GM23338 (cell line): ENCODE measurements at regions not wholly inside any gene's neighbourhood (a gene's known extent, or its start where the extent isn't known, plus 50 kb on each side); places are given as distances from the start of the nearest gene placed in this dataset.

Experiments used
- ATAC-seq: fragments of 200-7000 bp; cut with Tn5 transposase; 3 replicates; pipeline ENCODE4 v1.9.1; 2020
- DNase-seq: peaks from one replicate; pipeline ENCODE4 v3.0.0-alpha.2; 2015; ENCODE audit warnings: low spot score
- H2AFZ ChIP-seq: fragments of 200-600 bp; sonication (generic); 2 replicates; pipeline ENCODE4 v1.8.0; 2016; ENCODE audit warnings: antibody characterized with exemption, mild to moderate bottlenecking, moderate library complexity
- H3F3A ChIP-seq: fragments of 200-600 bp; sonication (generic); replicated peaks from 2 replicates; pipeline ENCODE4 v1.8.0; 2017; ENCODE audit warnings: antibody characterized with exemption, mixed run types, low read depth
- H3K27ac ChIP-seq: fragments of 200-600 bp; sonication (generic); 2 replicates; pipeline ENCODE4 v1.6.1; 2016; ENCODE audit warnings: low read depth
- H3K27me3 ChIP-seq: fragments of 200-600 bp; sonication (generic); 2 replicates; pipeline ENCODE4 v1.8.0; 2016; ENCODE audit warnings: mild to moderate bottlenecking, mixed run types, moderate library complexity; ENCODE audit not compliant: insufficient read depth
- H3K36me3 ChIP-seq: fragments of 200-600 bp; sonication (generic); 2 replicates; pipeline ENCODE4 v1.8.0; 2016; ENCODE audit warnings: mild to moderate bottlenecking; ENCODE audit not compliant: insufficient read depth
- H3K4me1 ChIP-seq: fragments of 200-600 bp; sonication (generic); 2 replicates; pipeline ENCODE4 v1.8.0; 2016; ENCODE audit warnings: mild to moderate bottlenecking, moderate library complexity; ENCODE audit not compliant: insufficient read depth
- H3K4me2 ChIP-seq: fragments of 200-600 bp; sonication (generic); 2 replicates; pipeline ENCODE4 v1.7.1; 2017; ENCODE audit warnings: mixed run types
- H3K4me3 ChIP-seq: fragments of 200-600 bp; sonication (generic); 2 replicates; pipeline ENCODE4 v1.6.1; 2016; ENCODE audit warnings: mixed run types
- H3K79me2 ChIP-seq: fragments of 200-600 bp; sonication (generic); replicated peaks from 2 replicates; pipeline ENCODE4 v1.8.0; 2017; ENCODE audit warnings: mild to moderate bottlenecking; ENCODE audit not compliant: insufficient read depth
- H3K9me2 ChIP-seq: fragments of 200-600 bp; sonication (generic); 2 replicates; pipeline ENCODE4 v1.8.0; 2017; ENCODE audit not compliant: insufficient read depth
- H4K20me1 ChIP-seq: fragments of 200-600 bp; sonication (generic); replicated peaks from 2 replicates; pipeline ENCODE4 v1.8.0; 2017; ENCODE audit warnings: mild to moderate bottlenecking; ENCODE audit not compliant: insufficient read depth
- H3K27ac Mint-ChIP-seq: 2 replicates; pipeline ENCODE4 v1.8.0; 2020; ENCODE audit warnings: inconsistent platforms, mild to moderate bottlenecking, moderate library complexity, mixed read lengths
- H3K27me3 Mint-ChIP-seq: 3 replicates; pipeline ENCODE4 v1.8.0; 2022; ENCODE audit warnings: low read depth, mild to moderate bottlenecking, moderate library complexity, mixed read lengths, inconsistent platforms; ENCODE audit not compliant: insufficient read depth, poor library complexity
- H3K36me3 Mint-ChIP-seq: 3 replicates; pipeline ENCODE4 v1.8.0; 2021; ENCODE audit warnings: low read depth, mild to moderate bottlenecking, inconsistent platforms, moderate library complexity, mixed read lengths
- H3K4me1 Mint-ChIP-seq: 3 replicates; pipeline ENCODE4 v1.8.0; 2020; ENCODE audit warnings: mild to moderate bottlenecking, inconsistent platforms, mixed read lengths
- H3K4me3 Mint-ChIP-seq: 3 replicates; pipeline ENCODE4 v1.8.0; 2021; ENCODE audit warnings: moderate library complexity, mild to moderate bottlenecking, inconsistent platforms, mixed read lengths
- H3K9me3 Mint-ChIP-seq: 3 replicates; pipeline ENCODE4 v1.8.0; 2020; ENCODE audit warnings: moderate library complexity, mild to moderate bottlenecking, inconsistent platforms, mixed read lengths
- CREB1 ChIP-seq: fragments of 250-450 bp; sonication (Bioruptor Pico); IDR thresholded peaks from 2 replicates; pipeline ENCODE4 v1.5.0; 2020; ENCODE audit warnings: low read depth, mild to moderate bottlenecking, moderate library complexity
- EZH2 ChIP-seq: fragments of 200-600 bp; sonication (generic); IDR thresholded peaks from one replicate; pipeline ENCODE4 v1.8.0; 2017; ENCODE audit warnings: antibody characterized with exemption, mild to moderate bottlenecking, low read depth; ENCODE audit not compliant: unreplicated experiment
- EZH2phosphoT487 ChIP-seq: fragments of 200-600 bp; sonication (generic); IDR thresholded peaks from one replicate; pipeline ENCODE4 v1.8.1; 2018; ENCODE audit warnings: antibody characterized with exemption; ENCODE audit not compliant: unreplicated experiment
- JUNB ChIP-seq: IDR thresholded peaks from one replicate; pipeline ENCODE4 v1.6.1; 2016; ENCODE audit warnings: antibody characterized with exemption; ENCODE audit not compliant: unreplicated experiment
- NANOG ChIP-seq: IDR thresholded peaks from 2 replicates; pipeline ENCODE4 v1.6.1; 2016; ENCODE audit warnings: antibody characterized with exemption, borderline replicate concordance
- POLR2AphosphoS5 ChIP-seq: IDR thresholded peaks from 2 replicates; pipeline ENCODE4 v1.6.1; 2016; ENCODE audit warnings: antibody characterized with exemption, low read depth
- ZNF331 ChIP-seq: fragments of 250-450 bp; sonication (Bioruptor Pico); IDR thresholded peaks from 2 replicates; pipeline ENCODE4 v1.5.0; 2020; ENCODE audit warnings: low read depth, mild to moderate bottlenecking, moderate library complexity
- TF ChIP-seq, protein P1 (sequence below): fragments of 250-450 bp; sonication (Bioruptor Pico); IDR thresholded peaks from 2 replicates; pipeline ENCODE4 v1.5.0; 2020; ENCODE audit warnings: mild to moderate bottlenecking, moderate library complexity

- Histone ChIP-seq H3K79me2 (no peaks in the 10 kb centered on the region), H2AFZ (no peak overlapping the region), H4K20me1 (no peaks in the 10 kb centered on the region), H3K4me1 (peaks cover 8% of the 10 kb centered on the region; the same call in 1 of the 2 replicates), H3F3A (no peaks in the 10 kb centered on the region), H3K9me2 (no peaks in the 10 kb centered on the region), H3K4me3 (no peak overlapping the region), H3K27me3 (peaks cover 3% of the 10 kb centered on the region; the same call in 1 of the 2 replicates), H3K27ac (no peak overlapping the region), H3K36me3 (no peaks in the 10 kb centered on the region), H3K4me2 (no peak overlapping the region)
- H3K27me3 Mint-ChIP-seq: no peaks in the 10 kb centered on the region
- no peak overlapping the region for H3K27ac Mint-ChIP-seq
- no peak overlapping the region for H3K4me3 Mint-ChIP-seq
- ATAC-seq: no peak
- DNase-seq: no peak
- no peaks in the 10 kb centered on the region; the same call in 2 of the 3 replicates for H3K4me1 Mint-ChIP-seq
- no peak for TF ChIP-seq ZNF331 (CRISPR knock-in tag)
- TF ChIP-seq, protein P1, sequence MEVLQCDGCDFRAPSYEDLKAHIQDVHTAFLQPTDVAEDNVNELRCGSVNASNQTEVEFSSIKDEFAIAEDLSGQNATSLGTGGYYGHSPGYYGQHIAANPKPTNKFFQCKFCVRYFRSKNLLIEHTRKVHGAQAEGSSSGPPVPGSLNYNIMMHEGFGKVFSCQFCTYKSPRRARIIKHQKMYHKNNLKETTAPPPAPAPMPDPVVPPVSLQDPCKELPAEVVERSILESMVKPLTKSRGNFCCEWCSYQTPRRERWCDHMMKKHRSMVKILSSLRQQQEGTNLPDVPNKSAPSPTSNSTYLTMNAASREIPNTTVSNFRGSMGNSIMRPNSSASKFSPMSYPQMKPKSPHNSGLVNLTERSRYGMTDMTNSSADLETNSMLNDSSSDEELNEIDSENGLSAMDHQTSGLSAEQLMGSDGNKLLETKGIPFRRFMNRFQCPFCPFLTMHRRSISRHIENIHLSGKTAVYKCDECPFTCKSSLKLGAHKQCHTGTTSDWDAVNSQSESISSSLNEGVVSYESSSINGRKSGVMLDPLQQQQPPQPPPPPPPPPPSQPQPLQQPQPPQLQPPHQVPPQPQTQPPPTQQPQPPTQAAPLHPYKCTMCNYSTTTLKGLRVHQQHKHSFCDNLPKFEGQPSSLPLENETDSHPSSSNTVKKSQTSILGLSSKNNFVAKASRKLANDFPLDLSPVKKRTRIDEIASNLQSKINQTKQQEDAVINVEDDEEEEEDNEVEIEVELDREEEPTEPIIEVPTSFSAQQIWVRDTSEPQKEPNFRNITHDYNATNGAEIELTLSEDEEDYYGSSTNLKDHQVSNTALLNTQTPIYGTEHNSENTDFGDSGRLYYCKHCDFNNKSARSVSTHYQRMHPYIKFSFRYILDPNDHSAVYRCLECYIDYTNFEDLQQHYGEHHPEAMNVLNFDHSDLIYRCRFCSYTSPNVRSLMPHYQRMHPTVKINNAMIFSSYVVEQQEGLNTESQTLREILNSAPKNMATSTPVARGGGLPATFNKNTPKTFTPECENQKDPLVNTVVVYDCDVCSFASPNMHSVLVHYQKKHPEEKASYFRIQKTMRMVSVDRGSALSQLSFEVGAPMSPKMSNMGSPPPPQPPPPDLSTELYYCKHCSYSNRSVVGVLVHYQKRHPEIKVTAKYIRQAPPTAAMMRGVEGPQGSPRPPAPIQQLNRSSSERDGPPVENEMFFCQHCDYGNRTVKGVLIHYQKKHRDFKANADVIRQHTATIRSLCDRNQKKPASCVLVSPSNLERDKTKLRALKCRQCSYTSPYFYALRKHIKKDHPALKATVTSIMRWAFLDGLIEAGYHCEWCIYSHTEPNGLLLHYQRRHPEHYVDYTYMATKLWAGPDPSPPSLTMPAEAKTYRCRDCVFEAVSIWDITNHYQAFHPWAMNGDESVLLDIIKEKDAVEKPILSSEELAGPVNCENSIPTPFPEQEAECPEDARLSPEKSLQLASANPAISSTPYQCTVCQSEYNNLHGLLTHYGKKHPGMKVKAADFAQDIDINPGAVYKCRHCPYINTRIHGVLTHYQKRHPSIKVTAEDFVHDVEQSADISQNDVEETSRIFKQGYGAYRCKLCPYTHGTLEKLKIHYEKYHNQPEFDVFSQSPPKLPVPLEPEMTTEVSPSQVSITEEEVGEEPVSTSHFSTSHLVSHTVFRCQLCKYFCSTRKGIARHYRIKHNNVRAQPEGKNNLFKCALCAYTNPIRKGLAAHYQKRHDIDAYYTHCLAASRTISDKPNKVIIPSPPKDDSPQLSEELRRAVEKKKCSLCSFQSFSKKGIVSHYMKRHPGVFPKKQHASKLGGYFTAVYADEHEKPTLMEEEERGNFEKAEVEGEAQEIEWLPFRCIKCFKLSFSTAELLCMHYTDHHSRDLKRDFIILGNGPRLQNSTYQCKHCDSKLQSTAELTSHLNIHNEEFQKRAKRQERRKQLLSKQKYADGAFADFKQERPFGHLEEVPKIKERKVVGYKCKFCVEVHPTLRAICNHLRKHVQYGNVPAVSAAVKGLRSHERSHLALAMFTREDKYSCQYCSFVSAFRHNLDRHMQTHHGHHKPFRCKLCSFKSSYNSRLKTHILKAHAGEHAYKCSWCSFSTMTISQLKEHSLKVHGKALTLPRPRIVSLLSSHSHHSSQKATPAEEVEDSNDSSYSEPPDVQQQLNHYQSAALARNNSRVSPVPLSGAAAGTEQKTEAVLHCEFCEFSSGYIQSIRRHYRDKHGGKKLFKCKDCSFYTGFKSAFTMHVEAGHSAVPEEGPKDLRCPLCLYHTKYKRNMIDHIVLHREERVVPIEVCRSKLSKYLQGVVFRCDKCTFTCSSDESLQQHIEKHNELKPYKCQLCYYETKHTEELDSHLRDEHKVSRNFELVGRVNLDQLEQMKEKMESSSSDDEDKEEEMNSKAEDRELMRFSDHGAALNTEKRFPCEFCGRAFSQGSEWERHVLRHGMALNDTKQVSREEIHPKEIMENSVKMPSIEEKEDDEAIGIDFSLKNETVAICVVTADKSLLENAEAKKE (CRISPR knock-in tag): no peak
- TF ChIP-seq EZH2: no peak
- no peak for TF ChIP-seq CREB1 (CRISPR knock-in tag)
- TF ChIP-seq EZH2phosphoT487: no peak
- no peak for TF ChIP-seq NANOG
- TF ChIP-seq POLR2AphosphoS5: no peak
- TF ChIP-seq JUNB: no peak
- H3K36me3 Mint-ChIP-seq: peaks cover 7% of the 10 kb centered on the region; the same call in 2 of the 3 replicates
- H3K9me3 Mint-ChIP-seq: peaks cover 28% of the 10 kb centered on the region
Measured at GRCh38 chr4:72875138-72875537, 194.4 kb downstream of the COX18 start.
